GM19240 (cell line): ENCODE measurements at regions not wholly inside any gene's neighbourhood (a gene's known extent, or its start where the extent isn't known, plus 50 kb on each side); places are given as distances from the start of the nearest gene placed in this dataset.

ENCODE experiments used
- DNase-seq: peaks from one replicate; pipeline ENCODE4 v3.0.0; 2011; ENCODE audit warnings: low spot score; ENCODE audit not compliant: insufficient read length

DNA sequence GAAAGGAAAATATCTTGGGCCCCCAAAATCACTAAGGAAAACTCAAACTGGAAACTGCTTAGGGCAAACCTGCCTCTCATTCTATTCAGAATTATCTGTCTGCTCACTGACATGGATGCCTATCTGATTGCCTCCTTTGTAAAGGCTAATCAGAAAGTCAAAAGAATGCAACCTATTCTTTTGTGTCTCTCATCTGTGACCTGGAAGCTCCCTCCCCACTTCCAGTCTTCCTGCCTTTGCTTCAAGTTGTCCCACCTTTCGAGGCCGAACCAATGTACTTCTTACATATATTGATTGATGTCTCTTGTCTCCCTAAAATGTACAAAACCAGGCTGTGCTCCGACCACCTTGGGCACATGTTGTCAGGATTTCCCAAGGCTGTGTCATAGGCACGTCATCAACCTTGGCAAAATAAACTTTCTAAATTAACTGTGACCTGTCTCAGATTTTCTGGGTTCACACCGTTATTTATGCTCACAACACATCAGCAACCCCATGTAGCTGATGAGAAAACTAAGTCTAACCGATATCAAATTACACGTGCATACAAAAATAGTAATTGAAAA, 302.3 kb upstream of the NRIP1 start:
- no peak for DNase-seq

DNA sequence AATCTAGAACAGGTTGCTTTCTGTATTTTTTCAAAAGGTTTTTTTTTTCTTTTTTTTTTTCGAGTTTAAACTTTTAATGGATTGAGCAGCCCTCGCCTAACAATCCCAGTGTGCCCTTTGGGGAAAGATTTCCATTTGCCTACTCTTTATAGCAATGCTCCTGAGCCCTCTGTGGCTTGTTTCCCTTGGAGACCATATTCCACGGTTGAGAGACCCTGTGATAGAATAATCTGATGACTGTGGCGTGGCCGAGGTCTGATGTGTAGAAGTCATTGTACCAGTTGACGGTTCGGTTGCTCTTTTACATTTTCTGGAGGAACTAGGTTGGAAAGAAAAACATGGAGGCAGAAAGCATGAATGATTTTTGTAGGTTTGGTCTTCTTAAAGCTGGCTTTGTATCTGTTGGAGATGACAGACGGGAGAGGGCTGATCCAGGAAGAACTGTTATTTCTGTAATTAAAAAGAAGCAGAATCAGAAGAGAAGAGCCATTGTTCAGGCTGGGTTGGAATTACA, 305.7 kb upstream of the NRIP1 start:
- no peak for DNase-seq

DNA sequence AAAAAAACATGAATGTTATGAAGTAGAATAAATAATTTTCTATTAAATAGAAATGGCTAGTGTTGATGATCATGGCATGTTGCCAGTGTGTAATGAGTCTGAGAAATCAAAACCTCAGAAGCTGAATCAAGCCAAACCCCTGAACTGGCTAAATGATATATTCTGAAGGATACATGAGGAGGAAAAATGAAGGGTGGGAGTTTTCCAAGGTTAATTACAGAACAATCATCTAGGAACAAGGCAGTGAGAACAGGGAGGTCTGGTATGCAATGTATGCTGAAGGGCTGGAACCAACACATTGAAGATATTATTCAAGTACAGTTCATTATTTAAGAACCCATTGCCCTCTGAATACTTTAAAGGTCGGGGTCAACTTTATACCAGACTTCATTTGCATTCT, 309.1 kb upstream of the NRIP1 start:
- DNase-seq: no peak

DNA sequence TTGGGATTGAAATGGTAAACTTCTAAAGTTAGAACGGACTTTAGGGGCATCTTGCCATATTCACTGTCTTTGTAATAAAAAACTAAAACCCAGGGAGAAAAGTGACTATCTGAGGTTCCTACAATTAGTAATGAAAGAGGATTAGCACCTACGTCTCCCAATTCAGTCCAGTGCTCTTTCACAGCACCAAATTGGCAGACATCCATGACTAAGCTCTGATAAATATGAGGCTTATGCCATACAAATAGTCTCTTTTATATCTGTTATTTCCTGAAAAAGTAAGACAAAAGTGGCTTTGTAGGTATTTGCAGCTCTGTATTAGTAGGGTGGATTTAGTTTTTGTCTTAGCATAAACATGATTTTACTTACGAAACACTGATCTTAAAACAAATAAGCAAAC, 315.0 kb upstream of the NRIP1 start:
- no peak for DNase-seq

DNA sequence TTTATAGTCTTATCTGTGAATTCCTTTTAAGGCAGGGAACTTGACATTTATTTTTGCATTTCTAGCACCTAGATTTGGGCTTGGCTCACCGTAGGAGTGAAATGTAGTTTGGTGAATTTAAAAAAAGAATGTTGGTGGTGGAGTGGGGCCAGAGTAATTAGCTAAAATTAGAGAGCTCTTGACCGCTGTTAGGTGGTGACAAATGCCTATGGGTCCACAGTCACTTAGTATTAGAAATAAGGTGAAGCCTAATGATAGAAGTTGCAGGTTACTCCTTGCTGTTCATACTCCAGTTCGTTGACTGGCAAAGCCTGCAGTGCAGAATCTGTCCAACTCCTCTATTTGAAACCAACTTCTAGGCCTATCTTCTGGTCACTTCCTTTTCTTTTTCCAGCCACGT, 318.8 kb upstream of the NRIP1 start:
- no peak for DNase-seq

DNA sequence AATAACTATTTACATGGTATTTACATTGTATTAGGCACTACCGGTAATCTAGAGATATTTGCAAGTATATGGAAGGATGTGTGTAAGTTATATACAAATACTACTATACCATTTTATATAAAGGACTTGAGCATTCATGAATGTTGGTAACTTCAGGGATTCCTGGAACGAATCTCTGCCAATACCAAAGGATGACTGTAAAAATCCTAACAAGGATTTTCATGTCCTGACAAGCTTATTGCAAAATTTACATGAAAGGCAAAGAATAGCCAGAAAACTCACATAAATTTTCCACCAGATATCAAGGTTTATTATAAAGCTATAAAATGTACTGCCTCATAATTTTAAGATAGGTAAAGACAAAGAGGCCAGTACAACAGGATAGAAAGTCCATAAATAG, 325.2 kb upstream of the NRIP1 start:
- DNase-seq: no peak

DNA sequence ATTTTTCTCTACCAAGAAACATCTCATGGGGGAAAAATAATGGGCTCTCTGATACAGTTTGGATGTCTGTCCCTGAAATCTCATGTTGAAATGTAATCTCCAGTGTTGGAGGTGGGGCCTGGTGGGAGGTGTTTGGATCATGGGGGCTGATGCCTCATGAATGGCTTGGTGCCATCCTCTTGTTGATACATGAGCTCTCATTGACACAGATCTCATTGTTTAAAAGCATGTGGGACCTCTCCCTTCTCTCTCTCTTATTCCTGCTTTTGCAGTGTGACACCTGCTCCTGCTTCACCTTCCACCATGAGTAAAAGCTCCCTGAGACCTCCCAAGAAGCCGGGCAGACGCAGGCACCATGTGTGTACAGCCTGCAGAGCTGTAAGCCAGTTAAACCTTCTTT, 332.5 kb upstream of the NRIP1 start:
- no peak for DNase-seq

DNA sequence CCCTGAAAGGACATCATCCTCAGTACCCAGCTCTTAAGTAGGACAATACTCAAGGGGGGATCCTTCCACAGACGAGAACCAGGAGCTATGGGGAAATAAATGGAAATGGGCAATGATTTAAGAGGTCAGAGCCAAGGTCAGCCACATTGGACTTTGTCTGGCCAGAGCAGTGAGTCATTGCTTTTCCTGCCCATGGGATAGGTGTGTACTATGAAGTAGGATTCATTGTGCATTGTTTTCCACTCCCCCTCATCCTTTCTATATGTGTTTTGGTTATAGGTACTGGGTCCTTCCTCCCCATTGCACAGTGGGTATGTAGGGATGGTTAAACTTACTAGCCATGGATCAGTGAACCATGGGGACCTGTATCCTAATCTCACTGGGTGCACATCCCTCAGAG, 328.9 kb upstream of the USP25 start:
- no peak for DNase-seq

DNA sequence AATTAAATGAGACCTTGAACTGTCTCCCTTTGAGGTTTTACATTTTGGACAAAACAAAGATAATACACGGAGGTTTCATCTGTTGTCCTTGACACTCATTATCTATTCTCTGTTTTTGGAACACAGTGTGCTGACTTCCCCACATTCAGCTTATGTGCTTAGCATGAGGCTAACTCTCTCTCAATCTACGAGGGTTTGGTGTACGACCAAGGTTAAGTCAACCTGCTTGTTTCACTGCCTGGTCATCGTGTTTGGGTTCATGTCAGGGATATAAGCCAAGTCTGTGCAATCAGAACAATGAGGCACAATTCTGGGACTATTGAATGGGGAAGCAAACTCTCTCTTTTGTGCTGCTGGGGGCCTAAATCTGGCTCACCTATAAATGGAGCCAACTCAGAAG, 328.5 kb upstream of the USP25 start:
- no peak for DNase-seq

DNA sequence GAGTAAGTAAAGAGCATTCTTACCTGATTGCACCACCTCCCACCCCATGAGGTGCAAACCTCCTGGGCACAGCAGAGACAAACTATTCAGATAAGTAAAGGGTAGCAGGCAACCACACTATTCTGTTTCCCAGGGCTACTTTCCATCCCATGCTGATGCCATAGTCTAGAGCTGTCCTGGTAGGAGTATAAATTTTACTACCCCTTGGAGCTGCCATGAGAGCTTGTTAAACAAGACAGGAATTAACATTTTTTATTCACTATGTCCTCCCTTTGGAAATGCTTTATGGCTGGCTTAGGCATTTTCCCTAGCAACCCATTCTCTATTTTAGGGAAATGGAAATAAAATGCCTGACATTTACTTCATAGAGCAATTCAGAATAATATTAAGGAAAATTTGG, 324.6 kb upstream of the USP25 start:
- DNase-seq: no peak

DNA sequence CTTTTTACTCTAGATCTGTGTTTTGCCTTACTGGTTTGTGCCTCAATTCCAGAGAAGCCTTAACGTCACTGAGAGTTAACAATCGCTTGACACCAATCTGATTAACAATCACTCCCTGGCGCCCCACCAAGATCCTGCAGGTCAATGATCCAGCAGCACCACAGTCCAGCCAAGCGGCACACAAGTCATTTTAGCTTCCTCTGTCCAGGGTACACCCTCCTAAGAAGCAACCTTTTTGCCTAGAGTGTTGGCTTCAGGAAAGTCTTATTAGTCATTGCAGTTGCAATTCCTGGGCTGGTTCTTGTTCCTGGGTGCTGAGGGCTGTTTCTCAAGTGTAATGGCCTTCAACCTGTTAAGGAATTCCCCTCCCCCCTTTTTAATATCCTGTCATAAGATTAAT, 323.0 kb upstream of the USP25 start:
- DNase-seq: no peak

DNA sequence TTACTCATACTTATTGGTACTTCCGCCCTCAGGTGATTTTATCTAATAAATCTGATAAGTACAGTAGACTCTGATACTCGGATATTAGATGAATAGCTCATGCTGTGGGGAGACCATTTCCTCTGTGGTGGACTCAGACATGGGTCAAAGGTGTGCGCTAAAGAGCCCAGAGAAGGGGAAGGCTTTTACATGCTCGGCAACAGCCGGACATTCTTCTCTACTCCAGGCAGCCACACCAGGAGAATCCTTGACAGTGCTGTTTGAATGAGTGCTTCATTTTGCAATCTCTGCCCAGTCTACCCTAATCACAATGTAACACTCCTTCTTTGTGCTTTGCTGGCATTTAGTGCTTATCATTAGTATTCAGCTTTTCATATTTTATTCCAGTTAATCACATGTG, 322.2 kb upstream of the USP25 start:
- no peak for DNase-seq

DNA sequence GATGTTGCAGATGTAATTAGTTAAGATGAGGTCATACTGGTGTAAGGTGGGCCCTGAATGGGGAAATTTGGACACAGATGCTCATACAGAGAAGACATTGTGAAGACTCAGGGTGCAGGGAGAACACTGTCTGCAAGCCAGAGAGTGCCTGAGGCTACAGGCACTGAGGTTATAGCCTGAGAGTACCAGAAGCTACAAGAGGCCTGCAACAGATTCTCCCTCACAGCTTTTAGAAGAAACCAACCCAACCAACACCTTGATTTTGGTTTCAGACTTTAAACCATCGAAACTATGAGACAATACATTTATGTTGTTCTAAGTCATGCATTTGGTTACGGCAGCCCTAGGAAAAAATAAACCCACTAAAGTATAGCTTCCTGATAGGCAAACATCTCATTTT, 321.7 kb upstream of the USP25 start:
- no peak for DNase-seq

DNA sequence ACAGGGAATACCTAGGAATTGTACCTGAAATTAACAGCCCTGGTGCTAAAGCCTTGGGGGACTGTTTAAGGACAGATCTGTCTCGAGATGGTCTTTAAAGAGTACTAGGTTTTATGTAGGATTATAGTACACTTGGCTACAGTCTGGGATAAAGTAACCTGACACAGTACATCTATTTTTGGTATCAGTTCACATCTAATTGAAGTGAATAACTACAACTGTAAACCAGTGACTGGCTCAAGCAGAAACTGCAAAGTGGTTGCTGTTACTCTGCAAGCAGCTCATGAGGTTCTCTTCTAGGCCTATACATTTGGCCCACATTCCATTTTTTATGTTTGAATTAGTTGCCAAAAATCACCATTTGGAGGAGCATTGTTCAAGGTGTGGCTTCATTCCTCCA, 320.8 kb upstream of the USP25 start:
- no peak for DNase-seq

DNA sequence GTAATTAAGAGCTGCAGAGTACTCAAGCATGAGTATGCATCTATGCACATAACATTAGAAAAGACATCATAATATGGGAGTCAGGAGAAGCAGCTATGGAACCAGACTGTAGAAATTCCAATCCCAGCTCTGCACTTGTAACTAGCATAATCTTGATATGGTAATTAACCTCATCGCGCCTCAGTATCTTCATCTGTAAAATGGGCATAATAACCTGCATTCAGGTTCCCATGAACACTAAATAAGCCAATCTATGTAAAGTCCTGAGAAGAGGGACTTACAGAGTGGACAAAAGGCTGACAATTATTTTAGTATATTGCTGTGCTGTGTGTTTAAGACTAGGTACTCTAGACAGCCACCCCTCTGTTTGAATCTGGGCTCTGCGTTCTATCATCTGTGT, 318.9 kb upstream of the USP25 start:
- DNase-seq: no peak

DNA sequence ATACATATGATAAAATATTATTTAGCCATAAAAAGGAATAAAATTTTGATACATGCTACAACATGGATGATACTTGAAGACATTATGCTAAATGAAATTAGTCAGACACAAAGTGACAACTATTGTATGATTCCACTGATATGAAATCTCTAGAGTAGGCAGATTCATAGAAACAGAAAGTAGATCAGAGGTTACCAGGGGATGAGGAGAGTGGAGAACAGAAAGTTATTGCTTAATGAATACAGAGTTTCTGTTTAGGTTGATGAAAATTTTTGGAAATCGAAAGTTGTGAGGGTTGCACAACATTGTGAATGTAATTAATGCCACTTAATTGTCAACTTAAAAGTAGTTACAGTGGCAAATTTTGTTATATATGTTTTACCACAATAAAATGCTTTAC, 315.7 kb upstream of the USP25 start:
- DNase-seq: no peak

DNA sequence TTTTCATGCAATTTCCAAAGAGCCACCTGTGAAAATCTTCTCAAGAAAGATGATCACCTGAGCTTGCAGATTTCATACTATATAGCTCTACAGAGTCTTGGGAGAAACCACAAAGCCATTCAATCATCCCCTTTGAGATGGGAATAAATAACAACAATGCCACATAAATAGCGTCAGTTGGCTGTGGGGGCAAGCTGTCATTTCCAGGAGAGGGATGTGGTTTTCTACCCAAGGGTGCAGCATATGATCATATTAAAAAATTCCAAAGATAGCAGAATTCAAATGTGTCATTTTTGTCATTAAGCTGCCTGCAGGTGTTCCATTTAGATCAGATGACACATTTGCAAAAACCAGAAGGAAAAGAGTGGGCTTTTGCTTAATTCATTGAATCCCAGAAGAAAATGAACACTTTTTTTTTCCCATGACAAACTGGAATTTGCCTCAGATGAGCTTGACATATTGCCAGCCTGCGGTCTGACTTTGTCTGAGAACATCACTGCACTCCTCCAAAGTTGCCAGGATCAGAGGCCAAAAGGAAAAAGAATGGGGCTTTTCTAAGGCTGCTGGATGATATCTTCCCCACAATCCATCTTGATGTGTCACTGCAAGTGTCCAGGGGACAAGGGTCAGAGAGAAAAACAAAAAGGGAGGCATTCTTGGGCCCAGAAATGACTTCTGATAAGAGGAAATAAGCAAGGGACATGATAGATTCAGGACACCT, 314.1 kb upstream of the USP25 start:
- DNase-seq: no peak

DNA sequence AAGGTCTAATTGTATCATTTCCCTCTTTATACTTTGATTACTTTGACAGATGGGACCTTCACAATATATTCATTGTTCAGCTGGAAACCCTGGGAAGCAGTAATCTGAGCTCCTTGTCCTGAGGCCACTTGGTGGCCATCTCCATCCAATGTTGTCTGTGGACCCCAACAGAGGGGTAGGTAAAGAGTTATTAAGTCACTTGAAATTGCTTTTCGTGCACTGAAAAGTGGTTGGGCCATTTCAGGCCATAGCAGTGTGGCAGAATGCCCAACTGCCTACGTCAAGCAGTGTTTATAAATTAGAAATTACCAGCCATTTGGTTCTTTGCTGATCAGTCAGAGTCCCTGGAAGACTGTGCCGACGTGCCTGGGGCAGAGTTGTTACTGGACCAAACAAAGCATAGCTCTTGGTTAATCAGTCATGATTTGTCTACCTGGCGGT, 308.3 kb upstream of the USP25 start:
- no peak for DNase-seq

DNA sequence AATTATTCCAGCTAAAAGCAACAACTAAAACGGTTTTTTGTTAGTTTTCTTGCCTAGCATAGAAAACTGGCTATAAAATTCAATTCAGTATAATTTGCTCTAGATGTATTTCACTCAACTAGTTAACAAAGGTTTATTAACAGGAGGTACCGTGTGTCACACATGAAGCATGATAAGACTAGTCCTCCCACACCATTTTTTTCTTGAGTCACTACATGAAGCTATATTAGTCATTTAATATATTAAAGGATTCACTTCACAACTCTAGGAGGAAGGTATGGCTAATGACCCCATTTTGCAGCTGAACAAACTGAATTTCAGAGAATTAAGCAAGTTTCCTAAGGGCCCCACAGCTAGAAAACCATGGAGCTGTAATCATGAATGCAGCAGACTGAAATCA, 307.8 kb upstream of the USP25 start:
- no peak for DNase-seq

DNA sequence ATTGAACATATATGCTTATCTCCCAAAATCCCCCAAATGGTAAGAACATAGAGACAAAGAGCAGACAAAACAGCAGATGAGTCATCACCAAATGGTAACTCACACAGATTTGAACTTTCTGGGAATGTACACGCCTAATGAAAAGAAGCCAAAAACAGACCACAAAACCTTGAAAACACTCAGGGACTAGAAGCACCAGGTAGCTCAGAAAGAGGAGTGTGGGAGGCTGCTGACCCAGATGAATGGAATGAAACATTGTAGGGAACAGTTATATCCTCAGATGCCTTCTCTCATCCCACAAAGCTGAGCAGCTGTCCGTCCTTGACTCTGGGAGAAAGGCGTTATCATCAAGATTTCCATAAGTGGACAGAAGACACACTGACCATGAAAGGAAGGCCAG, 307.0 kb upstream of the USP25 start:
- DNase-seq: no peak

DNA sequence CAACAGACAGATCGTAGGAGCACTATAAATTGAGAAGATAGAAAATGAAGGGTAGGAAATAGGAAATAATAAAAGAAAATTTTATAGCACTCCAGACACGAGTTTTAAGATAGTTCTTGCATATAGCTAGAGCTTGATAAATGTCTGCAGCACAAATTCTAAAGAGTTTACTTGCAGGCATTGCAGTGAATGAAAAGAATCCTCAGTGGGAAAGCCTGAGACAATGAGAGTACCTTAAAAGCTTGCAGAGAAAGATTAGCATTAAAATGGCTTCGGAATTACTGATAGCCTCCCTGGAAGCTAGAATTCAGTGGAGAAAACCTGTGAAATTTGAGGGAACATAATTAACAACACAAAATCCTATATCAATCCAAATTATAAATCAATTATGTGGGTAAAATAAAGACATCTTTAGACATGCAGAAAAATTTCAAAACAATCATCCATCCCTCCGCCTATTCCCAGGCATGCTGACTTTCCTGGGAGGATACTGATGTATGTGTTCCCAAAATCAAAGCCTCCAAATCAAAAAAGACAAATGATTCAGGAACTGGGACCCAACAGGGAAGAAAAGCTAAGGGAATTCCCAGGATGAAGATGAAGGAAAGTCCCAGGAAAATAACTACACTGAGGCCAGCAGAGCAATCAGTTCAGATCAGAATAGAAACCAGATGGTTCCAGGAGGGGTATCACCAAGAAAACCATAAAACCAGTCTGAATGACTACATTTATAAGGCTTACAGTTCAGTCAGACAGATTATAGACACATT, 305.9 kb upstream of the USP25 start:
- no peak for DNase-seq

DNA sequence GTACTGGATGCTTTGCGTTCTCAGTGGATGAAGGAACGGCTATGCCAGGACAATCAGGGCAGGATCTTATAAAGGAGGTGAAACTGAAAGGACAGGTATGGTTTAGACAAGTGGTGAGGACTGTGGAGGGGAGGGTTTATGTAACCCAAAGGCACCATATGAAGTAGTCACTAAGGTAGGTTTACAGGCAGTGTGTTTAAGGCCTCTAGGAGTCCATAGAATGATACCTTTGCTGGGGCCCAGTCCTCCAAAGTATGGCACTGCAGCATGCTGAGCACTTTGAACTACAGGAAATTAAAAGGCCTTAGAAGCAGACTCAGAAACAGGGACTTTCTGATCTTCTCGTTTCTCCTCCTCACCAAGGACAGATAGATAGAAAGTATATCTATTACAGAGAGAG, 304.7 kb upstream of the USP25 start:
- DNase-seq: no peak

DNA sequence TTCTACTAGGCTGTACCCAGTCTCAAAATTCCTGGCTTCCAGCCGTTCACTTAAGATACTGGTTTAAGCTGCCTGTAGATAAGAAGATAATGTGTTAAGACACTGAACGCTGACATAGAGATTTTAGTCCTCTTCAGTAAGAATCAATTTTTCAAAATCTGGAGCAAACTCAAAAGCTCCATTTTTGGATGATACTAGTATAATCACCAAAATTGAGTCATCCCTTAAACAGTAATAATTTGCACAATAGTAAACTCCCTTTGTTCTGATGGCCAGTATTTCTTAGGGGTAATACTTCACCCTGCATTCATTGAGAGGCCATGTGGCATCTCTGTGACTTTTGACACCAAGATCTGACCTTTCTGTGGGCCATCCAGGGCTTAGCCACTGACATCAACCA, 299.8 kb upstream of the USP25 start:
- no peak for DNase-seq
